ENCODE measurements at regions not wholly inside any gene's neighbourhood (a gene's known extent, or its start where the extent isn't known, plus 50 kb on each side); places are given as distances from the start of the nearest gene placed in this dataset.
A peak's percentile ranks its signal among the peaks of the same experiment; 100 is the strongest.

DNA sequence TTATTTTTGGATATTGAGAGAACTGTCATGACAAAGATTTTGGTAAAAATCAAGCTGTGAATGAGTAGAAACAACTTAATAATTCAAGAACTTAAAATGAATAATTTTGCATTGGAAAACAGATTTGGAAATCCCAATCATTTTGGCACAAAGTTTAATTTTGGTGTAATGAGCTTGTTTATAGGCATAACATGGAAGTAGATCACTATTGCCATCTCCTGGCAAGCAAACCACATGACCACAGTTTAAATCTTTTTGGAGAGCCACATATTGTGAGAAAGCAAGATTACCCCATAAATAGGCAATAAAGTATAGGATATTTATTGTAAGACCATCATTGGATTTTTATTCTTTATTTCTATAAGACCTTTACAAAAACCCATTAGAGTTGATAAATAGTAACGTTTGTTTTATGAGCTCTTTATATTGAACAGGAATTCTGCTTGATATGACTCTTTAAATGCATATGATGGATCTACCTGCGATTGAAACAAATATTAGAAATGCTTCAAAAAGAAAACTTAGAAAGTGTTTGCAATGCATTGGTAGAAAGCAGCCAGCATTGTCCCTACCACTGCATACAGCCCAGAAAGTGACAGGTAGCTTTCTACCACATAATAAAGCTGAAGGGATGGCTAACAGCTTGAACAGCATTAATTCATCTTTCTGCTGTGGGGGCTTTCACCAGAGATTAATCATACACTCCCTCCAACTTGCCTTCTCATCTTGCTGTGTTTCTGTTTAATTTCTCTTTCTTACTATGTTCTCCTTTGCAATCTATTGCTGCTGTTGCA lies 766.8 kb downstream of the TBL1XR1 start:
- DNase-seq (ENCODE audit: low read depth), result peak; percentile 41

DNA sequence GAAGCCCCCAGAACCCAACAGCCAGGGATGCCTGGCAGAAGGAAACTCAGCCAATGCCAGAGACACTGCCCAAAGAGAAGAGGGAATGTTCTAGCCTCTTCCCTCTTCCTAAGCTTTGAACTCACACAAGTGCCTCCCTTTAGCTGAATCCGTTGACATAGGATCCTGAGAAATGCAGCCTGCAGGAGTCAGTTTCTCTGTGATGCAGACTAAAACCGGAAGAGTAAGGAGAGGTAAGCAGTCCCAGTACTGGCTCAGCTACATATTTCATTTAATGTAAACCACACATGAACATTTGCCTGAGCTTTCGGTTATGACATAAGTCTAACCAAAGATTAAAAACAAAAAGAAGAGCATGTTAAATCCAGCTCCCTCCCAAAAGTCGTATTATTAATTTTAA lies 768.7 kb downstream of the TBL1XR1 start:
- no peak for DNase-seq (ENCODE audit: low read depth)

DNA sequence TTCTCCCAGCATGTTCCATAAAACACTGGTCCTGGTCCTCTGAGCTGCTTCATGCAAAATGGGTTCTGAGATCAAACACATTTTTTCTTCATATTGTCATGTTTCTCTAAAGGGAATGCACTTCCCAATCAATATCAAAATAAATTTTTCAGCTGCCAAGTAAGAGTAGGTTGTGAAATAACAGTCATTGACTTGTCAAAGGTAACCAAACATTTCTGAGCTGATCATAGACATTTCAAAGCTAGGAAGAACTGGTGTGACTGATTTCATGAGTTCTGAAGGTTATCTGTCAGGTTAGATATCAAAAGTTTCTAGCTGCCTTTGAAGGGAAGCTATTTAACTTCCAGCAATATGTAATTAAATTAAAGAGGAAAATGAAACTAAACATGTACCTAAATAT lies 770.9 kb downstream of the TBL1XR1 start:
- no peak for DNase-seq (ENCODE audit: low read depth)

DNA sequence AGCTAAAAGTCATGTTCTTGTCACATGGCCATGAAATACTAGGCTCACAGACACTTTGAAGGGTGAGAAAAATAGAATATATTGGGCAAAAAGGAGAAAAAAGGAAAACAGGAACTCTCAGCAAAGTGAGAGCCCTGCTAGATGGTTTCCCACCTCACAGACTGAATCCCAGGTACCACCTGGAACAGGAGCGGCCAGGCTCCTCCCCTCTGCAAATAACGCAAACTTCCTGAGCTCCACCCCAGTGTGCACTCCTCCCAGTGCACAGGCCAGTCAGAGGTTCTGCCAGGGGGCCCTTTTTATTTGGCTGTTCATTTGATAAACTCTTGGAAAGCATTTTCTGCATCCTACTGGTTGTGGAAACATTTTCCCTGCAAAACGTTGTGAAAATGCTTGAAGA lies 780.4 kb downstream of the TBL1XR1 start:
- DNase-seq (ENCODE audit: low read depth), result no peak

DNA sequence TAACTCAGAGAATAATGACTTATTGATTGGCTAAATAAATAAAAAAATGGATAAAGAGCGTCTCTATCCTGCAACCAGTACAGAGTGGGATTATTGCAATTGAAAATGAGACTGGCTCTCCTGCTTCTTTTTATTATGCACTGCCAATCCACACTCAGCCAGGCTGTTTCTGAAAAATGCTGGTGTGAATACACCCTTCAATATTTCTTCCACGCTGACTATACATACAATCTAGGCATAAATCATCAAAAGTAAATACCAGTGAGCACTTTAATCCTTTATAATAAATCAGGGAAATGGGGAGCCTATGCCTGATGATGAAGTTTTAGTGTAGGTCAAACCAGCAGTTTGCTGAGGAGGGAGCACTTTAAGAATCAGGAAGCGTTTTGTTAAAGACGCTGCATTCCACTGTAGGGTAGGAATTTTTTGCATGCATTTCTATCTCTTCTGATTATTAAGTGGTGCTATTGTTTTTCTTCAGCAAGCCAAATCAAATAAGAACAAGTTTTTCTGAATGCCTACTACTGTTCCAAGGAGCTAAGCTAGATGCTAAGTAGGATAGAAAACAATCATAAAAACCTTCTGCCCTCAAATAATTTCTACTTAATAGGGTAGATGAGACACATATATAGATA lies 781.5 kb downstream of the TBL1XR1 start:
- DNase-seq (ENCODE audit: low read depth), result no peak

DNA sequence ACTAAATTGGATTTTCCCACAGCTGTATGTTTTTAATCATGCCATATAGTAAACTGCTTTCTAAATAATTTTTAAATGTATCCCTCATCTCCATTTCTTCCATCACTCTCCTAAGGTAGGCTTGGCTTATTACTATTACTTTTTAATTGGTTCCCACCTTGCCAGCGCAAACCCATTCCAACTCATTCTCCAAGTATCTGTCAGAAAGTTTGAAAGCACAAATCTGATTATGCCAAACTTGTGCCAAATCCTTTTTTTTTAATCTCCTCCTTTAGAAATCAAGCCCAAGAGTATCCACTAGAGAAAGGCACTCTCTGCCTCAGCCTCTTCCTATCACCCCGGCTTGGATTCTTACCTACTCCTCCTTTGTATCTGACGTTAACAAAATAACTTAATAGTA lies 784.5 kb downstream of the TBL1XR1 start:
- no peak for DNase-seq (ENCODE audit: low read depth)

DNA sequence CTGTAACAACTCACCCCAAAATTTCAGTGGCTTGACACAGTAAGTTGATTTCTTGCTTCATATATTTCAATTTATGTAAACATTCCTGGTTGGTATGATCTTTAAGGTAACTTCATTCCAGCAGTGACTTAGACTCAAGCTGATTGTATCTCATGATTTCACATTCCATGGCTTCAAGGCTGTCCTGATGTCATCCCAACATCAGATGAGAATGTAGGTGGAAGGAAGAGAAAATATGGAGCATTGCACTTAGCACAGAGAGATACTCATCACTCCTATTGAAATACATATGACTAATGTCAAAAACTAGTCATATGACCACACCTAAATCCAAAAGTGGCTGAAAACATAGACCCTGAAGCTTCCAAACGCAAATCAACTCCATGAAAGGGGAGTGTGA lies 793.8 kb downstream of the TBL1XR1 start:
- no peak for DNase-seq (ENCODE audit: low read depth)

DNA sequence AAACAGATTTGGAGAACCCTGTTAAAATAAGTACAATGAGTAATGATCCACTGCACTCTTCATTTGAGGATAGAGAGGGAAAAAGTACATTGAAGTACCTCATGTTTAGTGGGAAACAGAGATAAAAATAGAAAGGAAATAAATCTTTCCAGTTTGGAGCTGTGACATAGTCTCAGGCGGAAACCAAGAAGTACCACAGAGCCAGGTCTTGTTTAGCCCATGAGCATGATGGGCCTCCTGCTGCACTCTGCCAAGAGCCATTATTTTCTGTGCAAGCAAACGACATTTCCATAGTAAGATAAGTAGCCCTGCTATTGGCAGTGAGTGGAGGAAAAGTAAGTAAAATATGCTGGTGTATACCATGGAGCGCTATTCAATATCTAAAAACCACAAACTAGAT lies 796.1 kb downstream of the TBL1XR1 start:
- DNase-seq (ENCODE audit: low read depth), result no peak

DNA sequence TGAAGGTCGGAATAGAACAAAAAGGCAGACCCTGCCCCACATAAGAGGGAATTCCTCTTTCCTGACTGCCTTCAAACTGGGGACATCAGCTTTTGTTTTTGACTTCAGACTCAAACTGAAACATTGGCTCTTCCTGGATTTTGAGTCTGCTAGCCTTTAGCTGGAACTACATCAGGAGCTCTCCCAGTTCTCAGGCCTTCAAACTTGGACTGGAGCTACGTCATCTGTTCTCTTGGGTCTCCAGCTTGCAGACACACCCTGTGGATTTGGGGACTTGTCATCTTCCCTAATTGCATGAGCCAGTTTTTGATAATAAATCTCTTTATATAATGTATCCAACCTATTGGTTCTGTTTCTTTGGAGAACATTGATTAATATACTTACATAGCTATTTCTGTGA lies 798.1 kb downstream of the TBL1XR1 start:
- DNase-seq (ENCODE audit: low read depth), result no peak

DNA sequence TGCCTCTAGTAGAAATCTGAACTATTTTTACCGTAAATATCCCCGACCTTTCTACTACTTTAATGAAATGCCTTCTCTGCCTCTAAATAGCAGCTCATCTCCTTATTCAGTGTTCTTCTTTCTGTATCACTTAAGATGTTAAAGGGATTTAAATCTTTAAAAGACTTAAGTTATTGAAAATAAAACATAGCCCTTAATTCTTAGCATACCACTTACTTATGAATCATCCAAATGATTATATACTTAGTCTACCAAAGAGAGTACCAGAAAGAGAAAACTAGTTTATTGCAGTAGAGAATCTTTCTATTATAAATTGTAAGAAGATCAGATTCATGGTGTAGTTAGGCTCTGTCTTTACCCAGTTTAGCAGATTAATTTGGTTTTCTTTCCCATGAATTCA lies 802.0 kb downstream of the TBL1XR1 start:
- DNase-seq (ENCODE audit: low read depth), result no peak

DNA sequence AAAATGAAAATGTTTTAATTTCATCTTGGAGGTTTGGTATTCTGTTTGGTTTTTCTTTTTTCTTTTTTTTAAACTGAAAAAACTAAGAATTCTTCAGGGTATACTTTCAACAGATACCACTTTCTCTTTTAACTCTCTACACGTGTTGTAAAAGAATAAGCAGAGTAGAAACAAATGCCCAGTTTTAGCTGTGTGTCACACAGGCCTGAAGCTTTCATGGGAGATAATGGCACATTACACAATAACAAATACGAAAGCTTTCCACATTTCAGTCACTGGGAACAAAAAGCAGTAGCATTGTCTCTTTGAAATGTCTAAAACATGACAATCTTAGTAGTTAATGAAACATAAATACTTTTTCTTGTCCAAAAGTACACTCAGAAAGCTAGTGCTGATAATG lies 818.5 kb downstream of the TBL1XR1 start:
- DNase-seq (ENCODE audit: low read depth), result no peak

DNA sequence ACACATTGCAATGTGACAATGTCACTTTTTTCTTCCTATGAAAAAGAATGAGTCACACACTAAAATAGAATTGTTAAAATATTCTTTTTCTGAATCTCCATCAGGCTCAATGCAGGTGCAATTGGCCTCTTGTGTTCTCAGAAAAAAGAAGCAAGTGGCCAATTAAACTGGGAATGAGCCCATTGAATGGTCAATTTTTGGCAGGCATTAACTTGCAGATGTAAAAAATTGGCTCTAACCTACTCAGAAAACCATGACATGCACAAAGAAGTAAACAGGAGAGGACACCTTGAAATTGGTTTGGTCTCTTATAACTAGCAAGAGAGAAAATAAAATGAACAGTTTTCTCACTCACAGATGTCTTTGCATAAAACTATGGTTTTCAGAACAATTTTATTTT lies 820.8 kb downstream of the TBL1XR1 start:
- DNase-seq (ENCODE audit: low read depth), result no peak

DNA sequence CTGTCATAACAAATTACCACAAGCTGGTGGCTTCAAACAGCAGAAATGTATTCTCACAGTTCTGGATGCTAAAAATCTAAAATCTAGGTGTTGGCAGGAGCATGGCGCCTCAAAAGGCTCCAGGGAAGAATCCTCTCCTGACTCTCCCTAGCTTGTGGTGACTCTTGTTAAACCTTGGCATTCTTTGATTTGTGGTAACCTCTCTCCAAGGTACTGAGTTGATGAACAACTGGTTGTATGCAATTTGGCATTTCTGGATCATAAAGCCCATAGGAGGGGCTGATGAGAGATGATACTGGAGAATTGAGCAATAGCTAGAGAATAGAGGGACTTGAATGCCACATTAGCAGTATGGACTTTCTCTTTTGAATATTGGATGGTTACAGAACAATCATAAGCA lies 821.8 kb downstream of the TBL1XR1 start:
- no peak for DNase-seq (ENCODE audit: low read depth)

DNA sequence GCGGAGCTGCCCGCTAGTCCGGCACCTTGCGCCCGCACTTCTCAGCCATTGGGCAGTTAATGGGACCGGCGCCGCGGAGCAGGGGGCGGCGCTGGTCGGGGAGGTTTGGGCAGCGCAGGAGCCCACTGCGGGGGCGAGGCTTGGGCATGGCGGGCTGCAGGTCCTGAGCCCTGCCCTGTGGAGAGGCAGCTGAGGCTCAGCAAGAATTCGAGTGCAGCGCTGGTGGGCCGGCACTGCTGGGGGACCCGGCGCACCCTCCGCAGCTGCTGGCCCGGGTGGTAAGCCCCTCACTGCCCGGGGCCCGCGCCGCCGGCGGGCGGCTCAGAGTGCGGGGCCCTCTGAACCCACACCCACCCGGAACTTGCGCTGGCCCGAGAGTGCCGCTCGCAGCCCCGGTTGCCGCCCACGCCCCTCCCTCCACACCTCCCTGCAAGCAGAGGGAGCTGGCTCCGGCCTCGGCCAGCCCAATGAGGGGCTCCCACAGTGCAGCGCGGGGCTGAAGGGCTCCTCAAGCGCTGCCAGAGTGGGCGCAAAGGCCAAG lies 835.0 kb downstream of the TBL1XR1 start:
- no peak for DNase-seq (ENCODE audit: low read depth)

DNA sequence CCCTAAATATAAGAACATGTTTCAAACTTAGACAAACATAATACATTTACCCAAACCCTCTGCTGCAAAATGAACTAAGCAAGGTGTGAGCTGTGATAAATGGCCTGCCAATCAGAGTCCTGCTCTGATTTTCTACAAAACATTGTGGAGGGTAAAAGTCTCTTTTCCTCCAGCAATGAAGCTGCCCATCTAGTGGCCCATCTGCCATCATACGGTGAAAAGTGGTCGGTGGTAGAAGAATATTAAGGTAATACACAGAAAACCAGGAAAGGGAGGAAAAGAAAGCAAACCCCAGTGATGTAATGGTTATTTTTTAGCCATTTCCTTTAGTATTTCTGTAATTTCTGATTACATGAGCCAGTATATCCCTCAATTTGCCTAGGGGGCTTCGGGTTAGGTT lies 838.1 kb downstream of the TBL1XR1 start:
- DNase-seq (ENCODE audit: low read depth), result no peak

DNA sequence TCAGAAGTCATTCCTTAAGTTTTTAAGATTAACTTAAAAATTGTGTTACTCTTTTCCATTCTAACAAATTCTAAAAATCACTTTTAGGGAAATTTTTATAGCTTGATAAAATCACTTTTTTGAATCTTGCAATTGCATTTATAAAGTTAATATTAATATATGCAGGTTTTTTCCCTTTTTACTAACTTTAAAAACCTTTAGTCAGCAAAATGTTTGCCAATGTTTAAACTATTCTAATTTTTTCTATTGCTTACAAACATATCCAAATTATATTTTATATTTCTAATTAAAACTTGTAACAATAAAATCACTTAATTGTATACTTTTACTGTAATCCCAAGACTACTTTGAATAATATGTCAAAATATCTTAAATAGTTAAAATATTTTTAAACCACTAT lies 839.4 kb downstream of the TBL1XR1 start:
- no peak for DNase-seq (ENCODE audit: low read depth)

DNA sequence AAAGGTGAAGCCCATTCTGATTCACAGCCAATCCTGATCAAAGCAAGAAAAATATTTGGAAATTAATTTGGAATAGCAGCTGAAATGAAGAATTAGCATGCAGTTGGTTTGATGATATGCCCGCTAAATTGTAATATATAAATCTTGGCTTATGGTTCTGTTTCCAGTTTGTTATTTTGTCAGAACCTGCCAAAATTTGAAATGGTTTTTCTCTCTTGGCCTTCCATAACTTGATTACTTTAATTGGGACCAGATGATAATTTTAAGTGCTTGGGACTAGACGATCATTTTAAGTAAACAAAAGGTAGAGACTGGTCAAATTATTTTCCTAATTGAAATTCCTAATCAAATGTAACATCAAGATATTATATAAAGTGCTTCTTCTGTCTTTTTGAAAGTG lies 842.4 kb downstream of the TBL1XR1 start:
- DNase-seq (ENCODE audit: low read depth), result no peak

DNA sequence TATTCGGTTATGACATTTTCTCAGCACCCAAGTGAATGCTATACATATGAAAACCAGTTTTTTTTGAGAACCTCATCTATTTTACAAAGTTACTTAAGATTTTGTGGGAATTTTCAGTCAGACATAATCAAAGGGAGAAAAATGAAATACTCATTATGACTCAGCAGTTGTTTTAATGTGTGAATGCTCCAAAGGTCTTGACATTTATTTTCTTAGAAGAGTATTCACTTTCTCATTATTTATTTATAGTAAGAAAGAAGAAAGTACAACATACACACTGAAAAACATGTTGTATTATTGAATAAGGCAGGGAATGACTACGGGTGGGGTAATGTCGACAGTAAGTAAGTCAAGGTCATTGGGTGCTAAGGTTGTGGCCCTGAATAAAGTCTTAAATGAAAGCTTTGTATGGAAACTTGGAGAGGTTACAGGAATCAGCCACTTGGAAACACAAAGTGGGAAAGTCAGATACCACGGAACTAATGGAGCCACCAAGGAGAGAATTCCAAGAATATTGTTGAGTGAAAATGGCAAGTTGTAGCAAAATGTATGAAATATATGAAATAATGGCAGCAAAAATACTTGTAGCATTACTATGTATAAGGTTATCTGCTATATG lies 844.5 kb downstream of the TBL1XR1 start:
- no peak for DNase-seq (ENCODE audit: low read depth)

DNA sequence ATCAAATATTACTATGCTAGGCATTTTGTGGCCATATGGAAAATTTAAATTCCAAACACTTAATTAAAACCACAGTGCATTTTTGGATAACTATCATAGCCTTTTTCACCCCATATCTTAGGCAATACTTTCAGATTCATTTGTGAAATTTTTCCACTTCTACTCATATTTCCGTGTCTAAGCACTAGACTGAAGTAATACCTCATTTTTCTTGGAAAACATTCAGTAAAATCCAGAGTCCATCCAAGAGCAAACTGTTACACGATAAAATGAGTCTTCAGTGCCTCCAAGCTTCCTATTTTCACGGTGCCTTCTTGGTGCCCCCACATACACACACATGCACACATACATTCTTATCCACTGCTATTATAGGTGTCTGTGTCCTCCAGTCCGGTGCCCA lies 845.9 kb downstream of the TBL1XR1 start:
- peak; percentile 42 for DNase-seq (ENCODE audit: low read depth)

DNA sequence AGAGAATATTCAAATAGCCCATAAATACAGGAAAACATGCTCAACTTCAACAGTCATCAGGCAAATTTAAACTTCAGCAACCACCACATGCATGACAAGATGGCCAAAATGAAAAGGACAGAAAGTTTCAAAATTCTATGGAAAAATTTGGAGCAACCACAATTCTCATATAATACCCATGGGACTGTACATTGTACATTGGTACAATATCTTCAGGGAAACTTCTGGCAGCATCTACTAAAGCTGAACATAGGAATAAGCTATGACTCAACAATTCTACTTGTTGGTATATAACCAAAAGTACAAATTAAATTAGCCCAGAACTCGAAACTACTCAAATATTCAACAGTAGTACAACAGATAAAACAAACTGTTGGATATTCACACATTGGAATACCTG lies 847.6 kb downstream of the TBL1XR1 start:
- DNase-seq (ENCODE audit: low read depth), result no peak

DNA sequence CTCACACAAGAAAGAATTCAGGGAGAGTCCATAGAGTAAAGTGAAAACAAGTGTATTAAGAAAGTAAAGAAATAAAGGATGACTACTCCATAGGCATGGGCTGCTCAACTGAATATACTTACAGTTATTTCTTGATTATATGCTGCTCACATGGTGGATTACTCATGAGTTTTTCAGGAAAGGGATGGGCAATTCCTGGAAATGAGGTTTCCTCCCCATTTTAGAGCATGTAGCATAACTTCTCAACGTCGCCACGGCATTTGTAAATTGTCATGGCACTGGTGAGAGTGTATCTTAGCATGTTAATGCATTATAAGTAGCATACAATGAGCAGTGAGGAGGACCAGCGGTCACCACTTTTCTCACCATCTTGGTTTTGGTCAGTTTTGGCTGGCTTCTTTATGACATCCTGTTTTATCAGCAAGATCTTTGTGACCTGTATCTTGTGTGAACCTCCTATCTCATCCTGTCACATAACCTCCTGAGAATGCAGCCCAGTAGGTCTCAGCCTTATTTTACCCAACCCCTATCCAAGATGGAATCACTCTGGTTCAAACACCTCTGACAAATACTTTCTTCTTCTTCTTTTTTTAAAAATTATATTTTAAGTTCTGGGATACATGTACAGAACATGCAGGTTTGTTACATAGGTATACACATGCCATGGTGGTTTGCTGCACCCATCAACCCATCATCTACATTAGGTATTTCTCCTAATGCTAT lies 849.7 kb downstream of the TBL1XR1 start:
- DNase-seq (ENCODE audit: low read depth), result no peak

DNA sequence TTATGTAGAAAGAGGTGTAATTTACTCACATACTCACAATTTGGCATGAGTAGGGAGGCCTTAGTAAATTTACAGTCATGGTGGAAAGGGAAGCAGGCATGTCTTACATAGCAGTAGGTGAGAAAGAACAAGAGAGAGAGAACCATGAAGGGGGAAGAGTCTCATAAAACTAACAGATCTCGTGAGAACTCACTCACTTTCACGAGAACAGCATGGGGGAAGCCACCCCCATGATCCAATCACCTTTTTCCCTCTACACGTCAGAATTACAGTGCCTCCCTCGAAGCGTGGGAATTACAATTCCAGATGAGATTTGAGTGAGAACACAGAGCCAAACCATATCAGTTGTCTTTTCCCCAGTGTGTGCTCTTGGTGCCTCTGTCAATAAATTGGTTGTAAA lies 855.3 kb downstream of the TBL1XR1 start:
- DNase-seq (ENCODE audit: low read depth), result no peak

DNA sequence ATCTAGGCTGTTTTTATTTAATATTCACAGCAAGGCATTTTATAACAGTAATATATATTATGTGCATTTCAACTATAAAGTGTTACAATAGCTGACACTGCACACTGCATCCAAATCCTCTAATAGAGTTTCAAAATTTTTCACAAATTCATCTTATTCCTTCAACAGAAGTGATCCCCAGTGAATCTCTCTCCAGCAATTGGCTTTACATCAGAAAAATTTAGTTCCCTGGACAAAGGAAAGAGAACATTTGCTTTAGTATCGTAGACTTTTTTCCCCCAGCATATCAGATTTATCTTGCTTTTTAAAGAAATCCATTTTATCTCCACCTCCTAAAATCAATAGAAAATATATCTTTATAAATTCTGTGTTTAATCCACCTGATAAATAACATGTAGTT lies 868.6 kb downstream of the TBL1XR1 start:
- DNase-seq (ENCODE audit: low read depth), result no peak
